22Rv1 (cell line): ENCODE measurements at regions not wholly inside any gene's neighbourhood (a gene's known extent, or its start where the extent isn't known, plus 50 kb on each side); places are given as distances from the start of the nearest gene placed in this dataset.

Source experiments
- CTCF ChIP-seq: fragments of 450-650 bp; IDR thresholded peaks from 2 replicates; pipeline ENCODE4 v1.5.1; 2017; ENCODE audit warnings: mild to moderate bottlenecking
- ZFX ChIP-seq: fragments of 450-650 bp; IDR thresholded peaks from 2 replicates; pipeline ENCODE4 v1.6.1; 2017; ENCODE audit warnings: antibody characterized with exemption, borderline replicate concordance

GRCh38 chr4:138452826-138453225, 210.7 kb upstream of the SLC7A11 start:
- TF ChIP-seq CTCF = no peak
- TF ChIP-seq ZFX = no peak
